ENCODE measurements at regions not wholly inside any gene's neighbourhood (a gene's known extent, or its start where the extent isn't known, plus 50 kb on each side); places are given as distances from the start of the nearest gene placed in this dataset.

- DNase-seq = no peak
These were observed 185.8 kb upstream of the RMST start for GRCh38 chr12:97276661-97277429.

DNA sequence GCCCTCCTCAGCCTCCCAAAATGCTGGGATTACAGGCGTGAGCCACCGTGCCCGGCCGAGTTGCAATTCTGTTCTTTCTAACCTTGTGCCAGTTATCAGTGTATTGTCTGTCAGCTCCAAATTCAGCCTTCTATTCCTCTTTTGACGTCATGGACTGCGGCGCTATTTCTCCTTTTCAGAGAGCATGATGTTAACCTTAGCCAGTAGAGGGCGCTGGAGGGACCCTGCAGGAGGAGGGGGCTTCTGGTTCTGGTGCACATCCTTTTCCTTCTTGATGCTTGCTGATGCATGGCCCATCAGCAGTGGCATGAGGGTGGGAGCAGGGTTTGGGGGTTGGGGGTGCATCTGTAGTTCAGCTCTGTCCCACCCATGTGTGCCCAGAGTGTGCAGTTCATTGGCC is 179.3 kb upstream of the RMST start:
- no peak for DNase-seq

GRCh38 chr12:97288531-97288930 is 174.1 kb upstream of the RMST start:
- DNase-seq = no peak

DNA sequence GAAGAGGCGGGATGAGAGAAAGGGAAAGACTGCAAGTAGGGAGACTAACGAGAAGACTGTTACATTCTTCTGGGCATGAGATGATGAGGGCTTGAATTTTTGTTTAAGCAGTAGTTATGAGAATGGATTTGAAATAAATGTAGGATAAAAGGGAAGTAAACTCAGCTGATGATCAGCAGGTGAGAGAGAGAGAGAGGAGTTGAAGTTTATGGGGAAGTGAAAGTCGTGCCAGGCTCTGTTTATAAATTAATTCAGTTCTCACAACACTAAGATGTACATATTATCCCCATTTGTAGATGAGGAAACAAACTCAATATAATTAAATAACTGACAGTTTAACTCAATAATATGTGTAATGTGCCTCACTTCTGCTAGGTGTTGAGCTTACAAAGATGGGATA is 170.0 kb upstream of the RMST start:
- DNase-seq = no peak

- no peak for DNase-seq
These were observed 169.1 kb upstream of the RMST start for GRCh38 chr12:97293541-97293940.

DNA sequence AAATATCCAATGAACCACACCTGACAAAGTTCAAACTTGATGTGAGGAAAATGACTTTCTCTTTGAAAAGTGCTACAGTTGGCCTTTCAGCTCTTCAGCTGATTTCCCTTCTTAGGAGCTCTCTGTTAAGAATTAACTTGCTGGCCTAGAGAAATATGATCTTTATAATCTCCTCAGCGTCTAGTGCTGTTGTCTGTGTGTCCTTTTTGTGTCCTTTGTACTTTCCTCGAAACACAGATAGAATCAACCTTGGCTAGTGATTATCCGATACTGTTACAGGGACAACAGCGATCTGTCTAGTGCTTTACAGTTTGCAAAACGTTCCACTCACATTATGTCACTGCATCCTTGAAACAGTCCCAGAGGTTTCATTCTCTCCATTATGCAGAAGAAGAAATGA is 162.8 kb upstream of the RMST start:
- DNase-seq = no peak

DNA sequence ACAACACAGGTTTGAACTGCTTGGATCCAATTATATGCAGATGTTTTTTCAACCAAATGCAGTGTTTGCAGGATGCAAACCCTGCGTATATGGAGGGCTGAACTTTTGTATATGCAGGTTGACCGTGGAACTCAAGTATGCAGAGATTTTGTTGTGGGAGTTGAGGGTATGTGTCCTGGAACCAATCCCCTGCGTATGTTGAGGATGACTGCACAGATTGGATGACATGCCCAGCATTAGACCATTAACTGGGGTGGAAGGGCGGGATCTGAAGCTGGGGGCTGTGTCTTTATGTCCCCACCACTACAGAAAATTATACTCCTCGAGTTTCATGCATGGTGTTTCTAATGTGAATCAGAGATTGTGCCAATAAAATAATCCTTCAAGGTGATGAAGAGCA is 162.2 kb upstream of the RMST start:
- no peak for DNase-seq

DNA sequence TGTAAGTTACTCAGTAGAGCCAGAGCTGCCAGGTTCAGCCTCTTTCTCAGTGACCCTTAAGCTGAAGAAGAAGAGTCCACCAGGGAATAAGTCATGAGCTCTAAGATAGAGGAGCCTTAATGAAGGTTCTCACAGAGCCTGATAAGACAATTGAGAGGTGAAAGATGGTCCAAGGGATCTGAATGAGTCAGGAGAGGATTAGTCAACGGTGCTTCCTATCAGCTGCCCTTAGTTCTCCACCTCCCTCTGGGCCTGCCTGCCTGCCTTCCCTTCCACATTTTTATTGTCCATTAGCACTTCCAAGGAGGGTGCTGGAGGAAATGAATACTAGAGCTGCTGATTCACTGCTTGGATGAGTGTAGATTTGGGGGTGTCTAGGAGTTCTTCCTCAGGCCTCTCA is 161.7 kb upstream of the RMST start:
- no peak for DNase-seq

DNA sequence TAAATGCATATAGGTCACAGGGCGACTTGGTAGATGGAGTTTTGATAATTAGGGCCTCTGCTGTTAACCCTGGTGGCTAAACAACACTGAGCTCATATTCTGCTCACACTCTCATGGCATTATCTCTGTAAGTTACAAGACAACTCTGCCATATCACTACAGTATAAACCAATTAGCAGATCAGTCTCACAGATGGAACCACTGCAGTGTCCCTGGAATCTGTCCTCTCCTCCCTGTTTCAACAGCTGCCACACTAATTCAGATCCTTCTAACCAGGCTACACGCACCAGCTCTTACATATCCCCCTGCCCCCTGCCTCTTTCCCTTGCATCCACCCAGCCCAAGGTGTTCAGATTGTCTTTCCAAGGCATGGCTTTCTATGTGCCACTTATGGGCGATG is 161.0 kb upstream of the RMST start:
- no peak for DNase-seq

DNA sequence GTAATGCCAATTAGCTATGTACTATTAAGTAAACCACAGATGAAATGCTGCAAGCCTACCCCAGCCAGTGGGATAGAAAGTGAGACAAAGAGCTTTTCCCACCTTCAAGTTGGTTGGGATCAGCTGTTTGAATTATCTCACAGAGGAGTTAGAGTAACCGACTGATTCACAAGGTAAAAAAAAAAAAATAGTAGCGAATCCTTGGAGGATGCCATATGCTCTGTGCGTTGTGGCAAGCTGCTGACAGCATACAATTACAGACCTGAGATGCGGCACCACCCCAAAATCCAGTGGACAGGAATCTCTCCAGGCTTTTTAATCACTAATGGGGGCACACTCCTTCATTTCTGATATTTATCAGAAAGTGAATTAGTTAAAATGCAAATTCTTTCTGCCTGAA is 157.0 kb upstream of the RMST start:
- DNase-seq = no peak

GRCh38 chr12:97306147-97306546 is 156.5 kb upstream of the RMST start:
- no peak for DNase-seq

GRCh38 chr12:97308576-97309198 is 153.9 kb upstream of the RMST start:
- peak; percentile 62 for DNase-seq

DNA sequence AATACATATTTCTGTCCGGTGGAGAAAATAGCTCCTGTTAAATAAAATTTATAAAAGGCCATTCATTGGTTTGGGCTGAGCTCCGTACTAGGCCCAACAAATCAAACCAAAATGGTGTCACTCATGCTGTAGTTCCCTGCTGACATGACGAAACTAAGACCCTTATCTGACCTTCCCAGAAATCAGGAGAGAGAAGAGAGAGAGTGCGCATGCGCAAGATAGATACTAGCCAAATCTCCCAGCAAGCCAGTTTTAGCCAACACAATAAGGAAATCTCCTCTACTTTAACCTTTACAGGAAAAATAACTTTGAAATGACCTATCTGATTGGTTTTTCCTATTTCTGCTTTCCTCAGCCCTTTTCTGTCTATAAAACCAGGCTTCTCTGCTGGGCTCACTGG is 152.7 kb upstream of the RMST start:
- DNase-seq = no peak

GRCh38 chr12:97312570-97313135 is 150.0 kb upstream of the RMST start:
- DNase-seq = no peak

GRCh38 chr12:97313471-97314190 is 149.0 kb upstream of the RMST start:
- no peak for DNase-seq

- no peak for DNase-seq
These were observed 146.3 kb upstream of the RMST start for GRCh38 chr12:97316321-97316720.

- no peak for DNase-seq
These were observed 141.0 kb upstream of the RMST start for GRCh38 chr12:97321621-97322020.

DNA sequence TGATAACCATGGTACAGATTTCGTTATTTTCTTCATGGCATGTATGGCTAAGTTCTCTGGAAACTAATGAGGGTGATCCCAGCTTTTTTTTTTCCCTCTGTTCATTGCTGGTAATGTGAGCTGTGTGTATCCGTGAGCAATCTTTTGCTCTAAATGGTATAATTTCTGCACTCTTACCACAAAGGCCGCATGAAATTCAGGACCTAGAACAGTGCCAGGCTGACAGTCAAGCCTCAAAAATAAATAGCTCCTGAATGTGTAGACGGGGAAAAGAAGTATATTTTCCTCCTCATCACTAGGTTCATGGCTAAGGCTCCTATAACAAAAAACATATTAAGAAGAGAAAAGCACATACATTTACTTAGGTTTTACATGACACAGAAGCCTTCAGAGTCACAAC is 140.2 kb upstream of the RMST start:
- no peak for DNase-seq

- DNase-seq = no peak
These were observed 139.4 kb upstream of the RMST start for GRCh38 chr12:97323154-97323553.

- DNase-seq = no peak
These were observed 138.1 kb upstream of the RMST start for GRCh38 chr12:97324471-97324870.

DNA sequence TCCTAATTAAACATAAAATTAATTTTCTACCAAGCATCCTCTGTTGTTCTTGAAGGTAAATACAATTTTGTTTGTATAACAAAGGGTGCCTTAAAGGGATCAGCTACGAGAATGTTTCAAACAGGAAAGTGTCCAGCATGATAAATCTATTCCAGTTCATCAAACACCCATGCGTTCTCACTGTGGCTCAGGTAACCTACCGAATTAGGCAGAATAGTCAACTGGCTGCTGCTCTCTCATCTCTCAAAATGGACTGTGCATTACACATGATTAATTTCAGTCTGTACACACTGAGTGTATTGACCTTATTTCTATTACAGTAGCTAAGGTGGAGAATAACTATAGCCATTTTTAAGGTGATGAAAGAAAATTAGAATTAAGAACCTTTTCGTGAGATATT is 127.5 kb upstream of the RMST start:
- no peak for DNase-seq

GRCh38 chr12:97336900-97337751 is 125.5 kb upstream of the RMST start:
- no peak for DNase-seq

GRCh38 chr12:97342130-97342529 is 120.5 kb upstream of the RMST start:
- no peak for DNase-seq
